B cell (primary cell): ENCODE measurements at regions not wholly inside any gene's neighbourhood (a gene's known extent, or its start where the extent isn't known, plus 50 kb on each side); places are given as distances from the start of the nearest gene placed in this dataset.

Experiments
- ATAC-seq: fragments of 200-7000 bp; cut with Tn5 transposase; one replicate; pipeline ENCODE4 v1.10.0; 2021; ENCODE audit warnings: low read depth, mild to moderate bottlenecking, moderate number of reproducible peaks, moderate library complexity
- CTCF ChIA-PET: fragments of 350-600 bp; sonication (Branson Sonifier 250); formaldehyde crosslinking; loops from one replicate; lab custom pipeline; 2021; ENCODE audit warnings: antibody characterized with exemption, inconsistent platforms; lab: Charles Lee
- POLR2A ChIA-PET: fragments of 350-600 bp; sonication (Branson Sonifier 250); formaldehyde crosslinking; loops from one replicate; lab custom pipeline; 2021; ENCODE audit warnings: antibody characterized with exemption; lab: Charles Lee
- DNase-seq: peaks from one replicate; pipeline ENCODE4 v3.0.0; 2013
- H2AFZ ChIP-seq: 2 replicates; pipeline ENCODE4 v1.6.1; 2012; ENCODE audit warnings: mild to moderate bottlenecking, low read depth, low read length; ENCODE audit not compliant: insufficient read depth, poor library complexity, severe bottlenecking
- H3K27ac ChIP-seq, 2 donors: 1 replicate in 1 of 2; 2 replicates in 1 of 2; pipeline ENCODE4 v1.5.1; 2012 to 2013; ENCODE audit warnings: low read length in 2 of 2, mild to moderate bottlenecking in 2 of 2, moderate library complexity in 1 of 2
- H3K27me3 ChIP-seq, 4 experiments: fragments of 200-600 bp in 1 of 4; sonication (generic) in 1 of 4; replicated peaks in 1 of 4; 1 replicate in 2 of 4; 2 replicates in 2 of 4; pipeline versions ENCODE4 v1.6.1 to v1.7.0; 2013 to 2016; ENCODE audit warnings: low read length in 3 of 4, mild to moderate bottlenecking in 2 of 4, mixed read lengths in 1 of 4, moderate library complexity in 1 of 4; ENCODE audit not compliant: insufficient read depth in 4 of 4, control insufficient read depth in 3 of 4; ENCODE audit errors: control extremely low read depth in 1 of 4
- H3K36me3 ChIP-seq, 2 experiments: replicated peaks in 1 of 2; 1 replicate in 1 of 2; 2 replicates in 1 of 2; pipeline versions ENCODE4 v1.6.1 to v1.7.1; 2013; ENCODE audit warnings: low read length in 1 of 2; ENCODE audit not compliant: insufficient read depth in 2 of 2, control insufficient read depth in 1 of 2; ENCODE audit errors: control extremely low read depth in 1 of 2, extremely low read depth in 1 of 2
- H3K4me1 ChIP-seq, 2 donors: fragments of 200-600 bp in 1 of 2; sonication (generic) in 1 of 2; 1 replicate in 1 of 2; 2 replicates in 1 of 2; pipeline versions ENCODE4 v1.5.1 to v1.6.1; 2013 to 2017; ENCODE audit warnings: low read length in 2 of 2; ENCODE audit not compliant: control insufficient read depth in 2 of 2, insufficient read depth in 2 of 2
- H3K4me2 ChIP-seq: replicated peaks from 2 replicates; pipeline ENCODE3; 2012; ENCODE audit warnings: mild to moderate bottlenecking, low read depth, low read length; ENCODE audit not compliant: poor library complexity, severe bottlenecking
- H3K4me3 ChIP-seq, 5 experiments: fragments of 200-600 bp in 1 of 5; sonication (generic) in 1 of 5; 1 replicate in 3 of 5; 2 replicates in 2 of 5; pipeline versions ENCODE4 v1.5.1 to v1.7.0; 2011 to 2016; ENCODE audit warnings: low read length in 4 of 5, mild to moderate bottlenecking in 4 of 5, low read depth in 2 of 5, control low read depth in 1 of 5, moderate library complexity in 1 of 5; ENCODE audit not compliant: insufficient read depth in 1 of 5; ENCODE audit errors: control extremely low read depth in 1 of 5, extremely low read depth in 1 of 5
- H3K79me2 ChIP-seq: fragments of 200-600 bp; sonication (generic); one replicate; pipeline ENCODE4 v1.6.0; 2016; ENCODE audit warnings: low read length; ENCODE audit not compliant: control insufficient read depth, insufficient read depth
- H3K9ac ChIP-seq: fragments of 200-600 bp; sonication (generic); 2 replicates; pipeline ENCODE4 v1.6.1; 2017; ENCODE audit warnings: mild to moderate bottlenecking, low read length, moderate library complexity
- H3K9me3 ChIP-seq, 3 donors: one replicate each; pipeline versions ENCODE4 v1.6.1 to v1.7.1; 2013; ENCODE audit warnings: low read length in 2 of 3; ENCODE audit not compliant: control insufficient read depth in 2 of 3, insufficient read depth in 1 of 3; ENCODE audit errors: control extremely low read depth in 1 of 3
- H4K20me1 ChIP-seq: 2 replicates; pipeline ENCODE4 v1.6.0; 2012; ENCODE audit warnings: mild to moderate bottlenecking, low read length; ENCODE audit not compliant: insufficient read depth, control insufficient read depth, poor library complexity, severe bottlenecking
- H3K27ac Mint-ChIP-seq: one replicate; pipeline ENCODE4 v1.8.0; 2021; ENCODE audit warnings: mixed read lengths
- H3K27me3 Mint-ChIP-seq: one replicate; pipeline ENCODE4 v1.8.0; 2021; ENCODE audit warnings: mixed read lengths
- H3K4me1 Mint-ChIP-seq: one replicate; pipeline ENCODE4 v1.8.0; 2021; ENCODE audit warnings: mixed read lengths
- H3K4me3 Mint-ChIP-seq: one replicate; pipeline ENCODE4 v1.8.0; 2021; ENCODE audit warnings: mixed read lengths
- H3K9me3 Mint-ChIP-seq: one replicate; pipeline ENCODE4 v1.8.0; 2022; ENCODE audit warnings: mixed read lengths; ENCODE audit not compliant: insufficient read depth
- EZH2 ChIP-seq: IDR thresholded peaks from 2 replicates; pipeline ENCODE4 v1.6.1; 2012; ENCODE audit warnings: borderline replicate concordance, low read depth, mild to moderate bottlenecking, moderate library complexity, low read length; ENCODE audit not compliant: insufficient read depth, poor library complexity, severe bottlenecking
- WGBS: methylation state at CpG from one replicate; pipeline ENCODE4 v1.1.5; 2013; ENCODE audit warnings: missing lambda C conversion rate; ENCODE audit not compliant: insufficient coverage; 5-methylcytosine and 5-hydroxymethylcytosine counted together
- intact Hi-C: fragments of 100-400 bp; cut with micrococcal nuclease; formaldehyde crosslinking; loops from one replicate; pipeline ENCODE4 v1.10.0; 2022
- TF ChIP-seq, protein P1 (sequence below): fragments of 200-600 bp; IDR thresholded peaks from one replicate; pipeline ENCODE4 v1.8.0; 2022; ENCODE audit warnings: antibody characterized with exemption, mild to moderate bottlenecking

DNA sequence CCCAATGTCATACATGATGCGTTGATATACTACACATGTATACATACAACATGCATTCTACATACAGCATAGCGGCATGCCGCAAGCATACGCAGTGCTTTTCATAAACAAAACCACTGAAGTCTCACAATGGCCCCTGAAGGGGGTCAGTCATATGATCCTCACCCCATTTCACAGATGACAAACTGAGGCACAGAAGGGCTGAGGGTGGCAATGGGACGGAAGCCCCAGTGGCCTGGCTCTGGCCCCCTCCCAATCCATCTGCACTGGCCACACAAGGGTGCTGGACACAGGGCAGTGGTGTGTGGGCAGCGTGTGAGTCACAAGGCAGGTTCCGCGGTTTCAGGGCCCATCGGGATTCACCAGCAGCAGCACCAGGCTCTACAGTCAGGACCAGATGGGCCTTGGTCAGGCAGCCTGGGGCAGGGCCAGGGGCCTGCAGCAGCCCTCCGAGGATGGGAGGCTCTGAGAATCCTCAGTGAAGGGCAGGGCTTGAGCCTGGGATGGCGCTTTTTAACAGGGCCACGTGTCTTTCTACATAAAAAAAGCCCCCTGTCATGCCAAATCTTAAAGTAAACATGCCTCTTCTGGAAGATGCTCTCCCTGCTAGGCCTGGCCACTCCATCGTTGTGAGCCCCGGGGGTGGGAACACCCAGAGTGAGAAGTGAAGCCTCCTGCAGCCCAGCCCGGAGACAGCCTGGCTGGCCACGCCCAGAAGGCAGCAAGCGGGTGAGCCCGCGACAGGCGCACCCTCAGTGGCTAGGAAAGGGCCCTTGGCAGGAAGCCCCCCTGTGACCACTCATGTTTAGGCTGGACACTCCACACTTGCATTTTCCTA is 206.5 kb downstream of the CTTN start:
- CTCF ChIA-PET: no interaction called here
- no peak for ATAC-seq
- WGBS: 87% methylated on average over 20 of the region's 20 CpGs
- H2AFZ ChIP-seq: no peak overlapping the region
- Mint-ChIP-seq H3K9me3 (no peaks in the 10 kb centered on the region), H3K27ac (no peak overlapping the region), H3K4me3 (no peak overlapping the region), H3K4me1 (no peaks in the 10 kb centered on the region), H3K27me3 (no peaks in the 10 kb centered on the region)
- no peak for TF ChIP-seq EZH2
- TF ChIP-seq, protein P1, sequence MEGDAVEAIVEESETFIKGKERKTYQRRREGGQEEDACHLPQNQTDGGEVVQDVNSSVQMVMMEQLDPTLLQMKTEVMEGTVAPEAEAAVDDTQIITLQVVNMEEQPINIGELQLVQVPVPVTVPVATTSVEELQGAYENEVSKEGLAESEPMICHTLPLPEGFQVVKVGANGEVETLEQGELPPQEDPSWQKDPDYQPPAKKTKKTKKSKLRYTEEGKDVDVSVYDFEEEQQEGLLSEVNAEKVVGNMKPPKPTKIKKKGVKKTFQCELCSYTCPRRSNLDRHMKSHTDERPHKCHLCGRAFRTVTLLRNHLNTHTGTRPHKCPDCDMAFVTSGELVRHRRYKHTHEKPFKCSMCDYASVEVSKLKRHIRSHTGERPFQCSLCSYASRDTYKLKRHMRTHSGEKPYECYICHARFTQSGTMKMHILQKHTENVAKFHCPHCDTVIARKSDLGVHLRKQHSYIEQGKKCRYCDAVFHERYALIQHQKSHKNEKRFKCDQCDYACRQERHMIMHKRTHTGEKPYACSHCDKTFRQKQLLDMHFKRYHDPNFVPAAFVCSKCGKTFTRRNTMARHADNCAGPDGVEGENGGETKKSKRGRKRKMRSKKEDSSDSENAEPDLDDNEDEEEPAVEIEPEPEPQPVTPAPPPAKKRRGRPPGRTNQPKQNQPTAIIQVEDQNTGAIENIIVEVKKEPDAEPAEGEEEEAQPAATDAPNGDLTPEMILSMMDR: no peak
- POLR2A ChIA-PET: no interaction called here
- no peaks in the 10 kb centered on the region for H4K20me1 ChIP-seq
- intact Hi-C loops: no loop called here
- no peak for DNase-seq
- H3K36me3 ChIP-seq: no peaks in the 10 kb centered on the region
- H3K9me3 ChIP-seq: no peaks in the 10 kb centered on the region
- H3K27ac ChIP-seq: no peak overlapping the region
- no peaks in the 10 kb centered on the region for H3K27me3 ChIP-seq
- H3K4me2 ChIP-seq: no peak overlapping the region
- H3K4me1 ChIP-seq: no peaks in the 10 kb centered on the region
- no peak overlapping the region for H3K9ac ChIP-seq
- H3K4me3 ChIP-seq: no peak overlapping the region
- H3K79me2 ChIP-seq: no peaks in the 10 kb centered on the region

DNA sequence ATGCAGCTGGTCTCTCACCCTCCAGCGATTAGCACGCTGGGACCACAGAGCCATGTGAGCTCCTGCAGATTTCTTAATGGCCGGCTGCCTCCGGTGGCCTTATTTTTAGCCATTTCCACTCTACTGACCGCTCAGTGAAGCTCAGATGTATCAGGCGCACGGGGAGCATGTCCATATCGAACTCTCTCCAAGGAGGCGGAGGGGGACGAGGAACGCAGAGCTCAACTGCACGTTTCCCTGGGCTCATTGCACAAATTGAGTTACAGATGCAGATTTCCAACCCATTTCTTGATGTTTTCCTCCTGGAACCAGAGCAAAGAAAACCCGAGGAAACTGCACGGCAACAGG is 207.1 kb downstream of the CTTN start:
- H3K27ac Mint-ChIP-seq: no peak overlapping the region
- H4K20me1 ChIP-seq: no peaks in the 10 kb centered on the region
- H3K4me3 ChIP-seq: no peak overlapping the region
- H3K9me3 ChIP-seq: no peaks in the 10 kb centered on the region
- no peak overlapping the region for H3K4me2 ChIP-seq
- no peak for DNase-seq
- ChIA-PET POLR2A (no interaction called here), CTCF (interaction anchor here (0.5 kb wide), 1 partner anchor 130 kb away, joined by 3 read pairs; no protein-coding TSS in a partner anchor)
- H3K4me1 ChIP-seq: no peaks in the 10 kb centered on the region
- no peak overlapping the region for H3K4me3 Mint-ChIP-seq
- ATAC-seq: no peak
- WGBS: 97% methylated on average over 12 of the region's 14 CpGs
- no peaks in the 10 kb centered on the region for H3K9me3 Mint-ChIP-seq
- no peaks in the 10 kb centered on the region for H3K79me2 ChIP-seq
- H3K27me3 Mint-ChIP-seq: no peaks in the 10 kb centered on the region
- TF ChIP-seq, protein P1: no peak
- TF ChIP-seq EZH2: no peak
- H3K27ac ChIP-seq: no peak overlapping the region
- intact Hi-C loops: no loop called here
- no peak overlapping the region for H2AFZ ChIP-seq
- H3K36me3 ChIP-seq: no peaks in the 10 kb centered on the region
- H3K27me3 ChIP-seq: no peaks in the 10 kb centered on the region
- no peak overlapping the region for H3K9ac ChIP-seq
- no peaks in the 10 kb centered on the region for H3K4me1 Mint-ChIP-seq
